Breast epithelium (tissue), 4 donors: ENCODE measurements at regions not wholly inside any gene's neighbourhood (a gene's known extent, or its start where the extent isn't known, plus 50 kb on each side); places are given as distances from the start of the nearest gene placed in this dataset.

Experiments used
- DNase-seq, 2 donors: peaks; one replicate each; pipeline ENCODE4 v3.0.0-alpha.2; 2019; ENCODE audit warnings: low spot score in 2 of 2
- H3K27ac ChIP-seq, 2 donors: fragments of 200-600 bp; sonication (generic) in 1 of 2; one replicate each; pipeline ENCODE4 v1.5.1; 2016 to 2019; ENCODE audit warnings: mild to moderate bottlenecking in 1 of 2
- H3K27me3 ChIP-seq, 2 donors: fragments of 200-600 bp; sonication (generic) in 1 of 2; one replicate each; pipeline versions ENCODE4 v1.5.1 to v1.6.0; 2017 to 2019; ENCODE audit warnings: control low read depth in 1 of 2, mild to moderate bottlenecking in 1 of 2
- H3K36me3 ChIP-seq: fragments of 200-600 bp; one replicate; pipeline ENCODE4 v1.5.1; 2019
- H3K4me1 ChIP-seq, 2 donors: fragments of 200-600 bp; sonication (generic); one replicate each; pipeline ENCODE4 v1.5.1; 2016 to 2019; ENCODE audit warnings: control low read depth in 1 of 2
- H3K4me3 ChIP-seq, 3 donors: fragments of 200-600 bp; sonication (generic); 1 replicate in 2 of 3; 2 replicates in 1 of 3; pipeline ENCODE4 v1.5.1; 2016 to 2019; ENCODE audit warnings: mild to moderate bottlenecking in 3 of 3, moderate library complexity in 2 of 3
- H3K9me3 ChIP-seq, 2 donors: fragments of 200-600 bp; sonication (generic) in 1 of 2; one replicate each; pipeline ENCODE4 v1.5.1; 2016 to 2019; ENCODE audit warnings: control low read depth in 1 of 2
- POLR2A ChIP-seq: fragments of 450-650 bp; IDR thresholded peaks from one replicate; pipeline ENCODE4 v1.6.1; 2016; ENCODE audit warnings: antibody characterized with exemption, mild to moderate bottlenecking, moderate library complexity
- POLR2AphosphoS5 ChIP-seq, 3 donors: sonication (generic); formaldehyde crosslinking; IDR thresholded peaks; one replicate each; pipeline ENCODE4 v1.6.1; 2017; ENCODE audit warnings: antibody characterized with exemption in 3 of 3
- intact Hi-C: fragments of 100-400 bp; cut with DNase I; formaldehyde crosslinking; loops from one replicate; pipeline ENCODE4 v1.15.1; 2023; ENCODE audit warnings: low total_unique reads
- TF ChIP-seq, protein P1 (sequence below), 3 donors: fragments of 450-650 bp; IDR thresholded peaks; one replicate each; pipeline ENCODE4 v1.5.1; 2016 to 2017; ENCODE audit warnings: antibody characterized with exemption in 3 of 3, mild to moderate bottlenecking in 3 of 3, moderate library complexity in 3 of 3

DNA sequence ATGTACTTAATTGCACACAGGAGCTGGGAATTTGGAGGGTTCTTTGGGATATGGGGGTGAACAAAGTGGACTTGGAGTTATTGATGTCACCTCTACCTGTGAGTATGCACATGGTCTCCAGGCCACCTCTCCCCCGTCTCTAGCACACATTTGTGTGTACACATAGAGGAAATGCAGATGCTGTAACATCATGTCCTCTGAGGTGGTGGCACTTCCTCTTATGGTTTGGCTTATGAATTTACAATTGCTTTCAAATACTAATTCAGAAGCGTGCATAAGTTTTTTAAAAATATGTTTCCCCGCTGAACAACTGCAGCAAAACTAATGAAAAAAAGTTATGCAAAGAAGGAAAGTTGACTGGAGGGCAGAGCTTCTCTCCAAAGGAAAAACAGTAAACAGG, 152.0 kb upstream of the TENM4 start:
- H3K27me3 ChIP-seq = no peaks in the 10 kb centered on the region
- no peaks in the 10 kb centered on the region for H3K4me1 ChIP-seq
- intact Hi-C loops = no loop called here
- no peaks in the 10 kb centered on the region for H3K36me3 ChIP-seq
- H3K27ac ChIP-seq = no peak overlapping the region
- H3K9me3 ChIP-seq = peaks cover 5 to 7% of the 10 kb centered on the region in 2 donors
- TF ChIP-seq POLR2A (no peak), POLR2AphosphoS5 (IDR thresholded peaks at IDR 0.05) (no peak)
- TF ChIP-seq, protein P1, sequence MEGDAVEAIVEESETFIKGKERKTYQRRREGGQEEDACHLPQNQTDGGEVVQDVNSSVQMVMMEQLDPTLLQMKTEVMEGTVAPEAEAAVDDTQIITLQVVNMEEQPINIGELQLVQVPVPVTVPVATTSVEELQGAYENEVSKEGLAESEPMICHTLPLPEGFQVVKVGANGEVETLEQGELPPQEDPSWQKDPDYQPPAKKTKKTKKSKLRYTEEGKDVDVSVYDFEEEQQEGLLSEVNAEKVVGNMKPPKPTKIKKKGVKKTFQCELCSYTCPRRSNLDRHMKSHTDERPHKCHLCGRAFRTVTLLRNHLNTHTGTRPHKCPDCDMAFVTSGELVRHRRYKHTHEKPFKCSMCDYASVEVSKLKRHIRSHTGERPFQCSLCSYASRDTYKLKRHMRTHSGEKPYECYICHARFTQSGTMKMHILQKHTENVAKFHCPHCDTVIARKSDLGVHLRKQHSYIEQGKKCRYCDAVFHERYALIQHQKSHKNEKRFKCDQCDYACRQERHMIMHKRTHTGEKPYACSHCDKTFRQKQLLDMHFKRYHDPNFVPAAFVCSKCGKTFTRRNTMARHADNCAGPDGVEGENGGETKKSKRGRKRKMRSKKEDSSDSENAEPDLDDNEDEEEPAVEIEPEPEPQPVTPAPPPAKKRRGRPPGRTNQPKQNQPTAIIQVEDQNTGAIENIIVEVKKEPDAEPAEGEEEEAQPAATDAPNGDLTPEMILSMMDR (IDR thresholded peaks at IDR 0.05) = no peak
- H3K4me3 ChIP-seq = no peak overlapping the region
- no peak for DNase-seq

DNA sequence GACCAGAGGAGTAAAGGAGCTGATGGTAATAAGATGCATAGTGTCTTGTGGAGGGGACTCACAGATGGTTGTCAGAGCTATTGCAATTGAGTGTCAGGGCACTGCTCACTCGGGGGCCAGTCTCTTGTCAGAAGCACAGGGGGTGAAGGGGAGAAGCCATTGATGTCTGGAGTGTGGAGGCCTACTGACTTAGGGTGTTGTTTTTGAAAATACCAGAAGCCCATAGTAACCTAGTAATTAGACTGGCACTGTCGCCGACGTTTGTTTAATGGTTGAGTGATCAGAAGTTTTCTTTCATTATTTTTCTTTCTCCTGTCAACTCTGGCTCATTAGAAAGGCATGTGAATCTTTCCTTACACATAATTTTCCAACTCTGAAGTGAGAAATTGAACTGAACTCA, 151.6 kb upstream of the TENM4 start:
- Histone ChIP-seq H3K4me3 (no peak overlapping the region), H3K4me1 (no peaks in the 10 kb centered on the region), H3K36me3 (no peaks in the 10 kb centered on the region), H3K27me3 (no peaks in the 10 kb centered on the region), H3K27ac (no peak overlapping the region), H3K9me3 (peaks cover 5 to 7% of the 10 kb centered on the region in 2 donors)
- intact Hi-C loops = no loop called here
- no peak for TF ChIP-seq POLR2A
- no peak for DNase-seq

GRCh38 chr11:79582434-79582833, 141.6 kb upstream of the TENM4 start:
- no peak overlapping the region for H3K27ac ChIP-seq
- DNase-seq = no peak
- H3K27me3 ChIP-seq = peaks cover 0 to 4% of the 10 kb centered on the region in 2 donors
- peaks cover 4 to 11% of the 10 kb centered on the region in 2 donors for H3K9me3 ChIP-seq
- no peaks in the 10 kb centered on the region for H3K4me1 ChIP-seq
- TF ChIP-seq POLR2AphosphoS5 (IDR thresholded peaks at IDR 0.05) (no peak), POLR2A (no peak)
- TF ChIP-seq, protein P1 (IDR thresholded peaks at IDR 0.05) = no peak
- H3K36me3 ChIP-seq = no peaks in the 10 kb centered on the region
- intact Hi-C loops = no loop called here
- no peak overlapping the region for H3K4me3 ChIP-seq

DNA sequence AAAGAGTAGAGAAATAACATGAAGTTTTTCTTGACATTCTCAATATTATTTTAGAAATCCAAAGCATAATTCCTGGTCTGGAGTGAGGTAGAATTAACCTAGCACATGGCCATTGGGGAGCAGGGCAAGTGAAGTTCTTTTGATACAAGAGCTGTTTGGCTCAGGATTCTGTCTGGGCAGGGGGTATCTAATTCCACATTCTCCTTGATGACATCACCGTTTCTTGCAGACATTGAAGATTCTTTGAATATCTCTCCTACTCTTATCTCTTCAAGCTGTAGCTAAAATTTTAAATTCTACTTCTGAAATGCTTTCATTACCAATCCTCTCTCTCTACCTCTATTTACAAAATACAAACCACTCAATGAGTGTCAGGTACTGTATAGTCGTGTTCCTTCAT, 138.2 kb upstream of the TENM4 start:
- no peak overlapping the region for H3K27ac ChIP-seq
- TF ChIP-seq POLR2AphosphoS5 (IDR thresholded peaks at IDR 0.05) (no peak), POLR2A (no peak)
- TF ChIP-seq, protein P1 (IDR thresholded peaks at IDR 0.05) = no peak
- intact Hi-C loops = no loop called here

DNA sequence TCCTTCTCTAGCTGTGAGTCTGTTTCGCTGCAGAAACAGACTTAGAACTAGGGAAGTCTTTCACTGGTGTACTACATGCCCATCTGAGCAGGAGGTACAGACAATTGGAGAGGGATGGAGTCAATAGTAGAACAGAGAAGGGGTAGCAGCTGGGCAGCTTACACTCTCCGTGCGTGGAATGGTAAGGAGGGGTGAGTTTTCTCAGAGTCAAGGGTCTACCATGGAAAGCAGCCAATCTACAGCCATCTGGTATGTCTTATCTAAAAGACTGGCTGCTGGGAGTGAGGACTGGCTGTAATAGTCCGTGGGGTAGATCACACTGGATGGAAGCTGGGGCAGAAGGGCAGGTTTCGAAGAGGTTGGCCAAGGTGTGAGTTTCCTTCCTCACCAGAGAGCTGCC, 137.3 kb upstream of the TENM4 start:
- no peak for TF ChIP-seq POLR2AphosphoS5 (IDR thresholded peaks at IDR 0.05)
- no peak for TF ChIP-seq POLR2A
- TF ChIP-seq, protein P1 (IDR thresholded peaks at IDR 0.05) = no peak
- DNase-seq = no peak
- no peaks in the 10 kb centered on the region for H3K4me1 ChIP-seq

More for the DNA sequence above, 138.2 kb upstream of the TENM4 start:
- no peak for DNase-seq
- H3K4me1 ChIP-seq = no peaks in the 10 kb centered on the region
- H3K4me3 ChIP-seq = no peak overlapping the region
- no peaks in the 10 kb centered on the region for H3K9me3 ChIP-seq
- H3K27me3 ChIP-seq = no peaks in the 10 kb centered on the region
- no peaks in the 10 kb centered on the region for H3K36me3 ChIP-seq

GRCh38 chr11:79575701-79576100, 134.9 kb upstream of the TENM4 start:
- TF ChIP-seq POLR2A (no peak), POLR2AphosphoS5 (IDR thresholded peaks at IDR 0.05) (no peak)
- TF ChIP-seq, protein P1 (IDR thresholded peaks at IDR 0.05) = no peak
- H3K4me1 ChIP-seq = no peaks in the 10 kb centered on the region
- no peaks in the 10 kb centered on the region for H3K27me3 ChIP-seq
- intact Hi-C loops = no loop called here
- no peaks in the 10 kb centered on the region for H3K9me3 ChIP-seq
- no peak for DNase-seq
- H3K36me3 ChIP-seq = no peaks in the 10 kb centered on the region
- no peak overlapping the region for H3K27ac ChIP-seq
- H3K4me3 ChIP-seq = no peak overlapping the region

More for the DNA sequence above, 137.3 kb upstream of the TENM4 start:
- Histone ChIP-seq H3K27ac (no peak overlapping the region), H3K36me3 (no peaks in the 10 kb centered on the region), H3K27me3 (no peaks in the 10 kb centered on the region), H3K9me3 (no peaks in the 10 kb centered on the region), H3K4me3 (no peak overlapping the region)
- intact Hi-C loops = no loop called here
